ENCODE measurements at regions not wholly inside any gene's neighbourhood (a gene's known extent, or its start where the extent isn't known, plus 50 kb on each side); places are given as distances from the start of the nearest gene placed in this dataset.
A peak's percentile ranks its signal among the peaks of the same experiment; 100 is the strongest.
"Not testable (repeated sequence)": the region's sequence is repeated elsewhere in the genome, so short reads cannot be mapped to it uniquely, and the experiment has no call there.

DNA sequence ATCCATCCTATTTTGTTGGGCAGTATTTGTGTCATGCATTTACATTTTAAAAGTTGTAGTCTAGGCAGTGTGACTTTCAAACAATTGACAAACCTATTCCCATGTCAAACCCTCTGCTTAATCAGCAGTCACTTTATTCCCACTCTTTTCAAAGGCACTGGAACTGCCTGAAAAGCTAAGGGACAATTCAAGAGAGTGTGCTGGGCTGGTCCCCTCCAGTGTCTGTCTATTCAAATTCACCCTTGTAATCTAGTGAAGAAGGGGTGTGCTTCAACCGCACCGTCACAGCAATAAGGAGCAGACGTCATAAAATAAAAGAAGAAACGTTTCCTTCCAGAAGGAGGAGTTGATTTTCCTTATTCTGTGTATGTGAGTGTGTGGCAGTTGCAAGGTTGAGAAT is 197.0 kb upstream of the MAD2L1 start:
- Histone ChIP-seq H3K36me3 (ENCODE audit: control insufficient read depth, insufficient read depth, low read length) (no peaks in the 10 kb centered on the region), H3K4me3 (ENCODE audit: extremely low read depth, insufficient read depth, low read length, poor library complexity, severe bottlenecking) (no peak overlapping the region), H3K9me3 (ENCODE audit: control insufficient read depth, low read length) (no peaks in the 10 kb centered on the region), H3K4me1 (ENCODE audit: control insufficient read depth, insufficient read depth, low read length, poor library complexity, severe bottlenecking) (no peaks in the 10 kb centered on the region), H3K27ac (ENCODE audit: low read depth, low read length, severe bottlenecking) (no peak overlapping the region)
- 21 to 52% methylated on average over 2 to 3 of the region's 4 CpGs for WGBS, 2 experiments (ENCODE audit: insufficient coverage in 2 of 2)

DNA sequence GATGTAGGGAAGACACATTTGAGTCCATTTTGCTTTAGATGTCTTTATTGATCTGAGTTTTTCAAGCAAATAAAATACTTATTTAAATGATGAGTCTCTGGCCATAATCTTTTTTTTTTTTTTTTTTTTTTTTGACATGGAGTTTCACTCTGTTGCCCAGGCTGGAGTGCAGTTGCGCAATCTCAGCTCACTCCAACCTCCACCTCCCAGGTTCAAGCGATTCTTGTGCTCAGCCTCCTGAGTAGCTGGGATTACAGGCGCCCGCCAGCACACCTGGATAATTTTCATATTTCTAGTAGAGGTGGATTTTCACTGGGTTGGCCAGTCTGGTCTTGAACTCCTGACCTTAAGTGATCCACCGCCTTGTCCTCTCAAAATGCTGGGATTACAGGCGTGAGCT is 194.5 kb upstream of the MAD2L1 start:
- 87 to 100% methylated on average over 1 to 4 of the region's 6 CpGs for WGBS, 2 experiments (ENCODE audit: insufficient coverage in 2 of 2)
- Histone ChIP-seq H3K36me3 (ENCODE audit: control insufficient read depth, insufficient read depth, low read length) (no peaks in the 10 kb centered on the region), H3K4me3 (ENCODE audit: extremely low read depth, insufficient read depth, low read length, poor library complexity, severe bottlenecking) (no peak overlapping the region), H3K9me3 (ENCODE audit: control insufficient read depth, low read length) (no peaks in the 10 kb centered on the region), H3K4me1 (ENCODE audit: control insufficient read depth, insufficient read depth, low read length, poor library complexity, severe bottlenecking) (no peaks in the 10 kb centered on the region), H3K27ac (ENCODE audit: low read depth, low read length, severe bottlenecking) (no peak overlapping the region)

DNA sequence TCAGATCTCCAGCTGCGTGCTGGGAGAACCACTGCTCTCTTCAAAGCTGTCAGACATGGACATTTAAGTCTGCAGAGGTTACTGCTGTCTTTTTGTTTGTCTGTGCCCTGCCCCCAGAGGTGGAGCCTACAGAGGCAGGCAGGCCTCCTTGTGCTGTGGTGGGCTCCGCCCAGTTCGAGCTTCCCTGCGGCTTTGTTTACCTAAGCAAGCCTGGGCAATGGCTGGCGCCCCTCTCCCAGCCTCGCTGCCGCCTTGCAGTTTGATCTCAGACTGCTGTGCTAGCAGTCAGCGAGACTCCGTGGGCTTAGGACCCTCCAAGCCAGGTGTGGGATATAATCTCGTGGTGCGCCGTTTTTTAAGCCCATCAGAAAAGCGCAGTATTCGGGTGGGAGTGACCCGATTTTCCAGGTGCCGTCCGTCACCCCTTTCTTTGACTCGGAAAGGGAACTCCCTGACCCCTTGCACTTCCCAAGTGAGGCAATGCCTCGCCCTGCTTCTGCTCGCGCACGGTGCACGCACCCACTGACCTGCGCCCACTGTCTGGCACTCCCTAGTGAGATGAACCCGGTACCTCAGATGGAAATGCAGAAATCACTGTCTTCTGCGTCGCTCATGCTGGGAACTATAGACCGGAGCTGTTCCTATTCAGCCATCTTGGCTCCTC is 189.6 kb upstream of the MAD2L1 start:
- H3K9me3 ChIP-seq (ENCODE audit: control insufficient read depth, low read length); H3K36me3 ChIP-seq (ENCODE audit: control insufficient read depth, insufficient read depth, low read length); H3K4me1 ChIP-seq (ENCODE audit: control insufficient read depth, insufficient read depth, low read length, poor library complexity, severe bottlenecking); H3K27ac ChIP-seq (ENCODE audit: low read depth, low read length, severe bottlenecking): not testable (repeated sequence)
- peak overlapping the region; percentile 22 for H3K4me3 ChIP-seq (ENCODE audit: extremely low read depth, insufficient read depth, low read length, poor library complexity, severe bottlenecking)
- 17 to 22% methylated on average over 6 to 12 of the region's 28 CpGs for WGBS, 2 experiments (ENCODE audit: insufficient coverage in 2 of 2)

DNA sequence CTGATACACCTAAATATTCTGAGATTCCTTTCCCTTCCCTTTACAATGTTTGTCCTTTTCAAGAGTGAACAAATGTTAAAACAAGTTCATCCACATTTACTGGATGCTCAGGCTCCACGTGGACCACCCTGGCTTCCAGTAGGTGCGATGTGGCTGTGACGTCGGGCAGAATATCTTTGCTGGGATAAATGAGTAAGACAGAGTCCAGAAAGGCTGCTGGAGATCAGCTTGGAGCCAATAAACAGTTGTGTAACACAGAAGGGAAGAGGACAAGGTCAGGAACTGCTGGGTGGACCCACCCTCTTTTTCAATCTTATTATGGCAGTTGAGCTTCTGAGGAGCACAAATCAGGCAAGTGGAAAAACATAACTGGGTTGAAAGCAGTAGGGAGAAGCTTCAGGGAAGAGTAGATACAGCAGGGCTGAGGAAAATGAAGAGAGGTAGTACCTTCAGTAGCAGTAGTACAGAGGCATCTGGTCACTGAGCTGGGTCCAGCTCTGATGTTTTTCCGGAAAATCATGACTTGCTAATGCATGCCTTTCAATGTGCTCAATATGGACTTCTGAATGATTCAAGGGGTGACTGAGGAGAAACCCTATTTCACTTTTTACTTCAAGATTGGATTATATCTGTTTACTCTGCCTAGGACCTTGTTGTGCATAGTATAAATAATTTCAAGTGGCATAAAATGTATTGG is 171.8 kb upstream of the MAD2L1 start:
- Histone ChIP-seq H3K27ac (ENCODE audit: low read depth, low read length, severe bottlenecking) (no peak overlapping the region), H3K36me3 (ENCODE audit: control insufficient read depth, insufficient read depth, low read length) (no peaks in the 10 kb centered on the region), H3K9me3 (ENCODE audit: control insufficient read depth, low read length) (peaks cover 3% of the 10 kb centered on the region), H3K4me3 (ENCODE audit: extremely low read depth, insufficient read depth, low read length, poor library complexity, severe bottlenecking) (no peak overlapping the region), H3K4me1 (ENCODE audit: control insufficient read depth, insufficient read depth, low read length, poor library complexity, severe bottlenecking) (no peaks in the 10 kb centered on the region)
- 90% methylated on average over 5 of the region's 5 CpGs; no CpG with 5 or more reads in 1 of the 2 experiments for WGBS, 2 experiments (ENCODE audit: insufficient coverage in 2 of 2)

GRCh38 chr4:120236873-120237272 is 170.2 kb upstream of the MAD2L1 start:
- no peak overlapping the region for H3K27ac ChIP-seq (ENCODE audit: low read depth, low read length, severe bottlenecking)
- H3K9me3 ChIP-seq (ENCODE audit: control insufficient read depth, low read length) = peaks cover 9% of the 10 kb centered on the region
- no peaks in the 10 kb centered on the region for H3K4me1 ChIP-seq (ENCODE audit: control insufficient read depth, insufficient read depth, low read length, poor library complexity, severe bottlenecking)
- no peak overlapping the region for H3K4me3 ChIP-seq (ENCODE audit: extremely low read depth, insufficient read depth, low read length, poor library complexity, severe bottlenecking)
- 96% methylated on average over 3 of the region's 5 CpGs for WGBS, 2 experiments (ENCODE audit: insufficient coverage in 2 of 2)
- H3K36me3 ChIP-seq (ENCODE audit: control insufficient read depth, insufficient read depth, low read length) = no peaks in the 10 kb centered on the region

DNA sequence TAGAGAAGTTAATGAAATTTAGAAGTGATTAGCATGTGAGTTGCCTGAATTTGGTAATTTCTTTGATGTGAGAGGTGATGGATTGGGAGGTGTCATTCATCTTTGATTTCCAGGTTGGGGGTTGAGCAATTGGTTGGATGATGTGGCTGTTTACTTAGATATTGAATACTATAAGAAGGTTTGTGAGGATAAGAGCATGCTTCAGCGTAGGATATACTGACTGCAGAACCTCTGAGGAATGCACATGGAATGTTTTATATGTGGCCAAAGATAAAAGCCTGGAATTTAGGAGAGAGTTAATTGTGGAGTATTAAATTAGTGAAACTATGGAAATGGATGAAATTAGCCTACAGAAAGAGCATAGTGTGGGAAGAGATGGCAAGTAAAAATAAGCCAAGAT is 165.4 kb upstream of the MAD2L1 start:
- Histone ChIP-seq H3K9me3 (ENCODE audit: control insufficient read depth, low read length) (peaks cover 9% of the 10 kb centered on the region), H3K36me3 (ENCODE audit: control insufficient read depth, insufficient read depth, low read length) (no peaks in the 10 kb centered on the region), H3K27ac (ENCODE audit: low read depth, low read length, severe bottlenecking) (no peak overlapping the region), H3K4me3 (ENCODE audit: extremely low read depth, insufficient read depth, low read length, poor library complexity, severe bottlenecking) (no peak overlapping the region), H3K4me1 (ENCODE audit: control insufficient read depth, insufficient read depth, low read length, poor library complexity, severe bottlenecking) (peaks cover 5% of the 10 kb centered on the region)
- WGBS, 2 experiments (ENCODE audit: insufficient coverage in 2 of 2) = 60 to 73% methylated on average over 1 of the region's 1 CpG

GRCh38 chr4:120228086-120228485 is 161.4 kb upstream of the MAD2L1 start:
- peaks cover 2% of the 10 kb centered on the region for H3K9me3 ChIP-seq (ENCODE audit: control insufficient read depth, low read length)
- no peak overlapping the region for H3K27ac ChIP-seq (ENCODE audit: low read depth, low read length, severe bottlenecking)
- 100% methylated on average over 1 of the region's 1 CpG; no CpG with 5 or more reads in 1 of the 2 experiments for WGBS, 2 experiments (ENCODE audit: insufficient coverage in 2 of 2)
- H3K4me3 ChIP-seq (ENCODE audit: extremely low read depth, insufficient read depth, low read length, poor library complexity, severe bottlenecking) = no peak overlapping the region
- H3K36me3 ChIP-seq (ENCODE audit: control insufficient read depth, insufficient read depth, low read length) = no peaks in the 10 kb centered on the region
- H3K4me1 ChIP-seq (ENCODE audit: control insufficient read depth, insufficient read depth, low read length, poor library complexity, severe bottlenecking) = peaks cover 5% of the 10 kb centered on the region

GRCh38 chr4:120227554-120227953 is 160.9 kb upstream of the MAD2L1 start:
- Histone ChIP-seq H3K4me1 (ENCODE audit: control insufficient read depth, insufficient read depth, low read length, poor library complexity, severe bottlenecking) (peaks cover 5% of the 10 kb centered on the region), H3K27ac (ENCODE audit: low read depth, low read length, severe bottlenecking) (no peak overlapping the region), H3K36me3 (ENCODE audit: control insufficient read depth, insufficient read depth, low read length) (no peaks in the 10 kb centered on the region), H3K4me3 (ENCODE audit: extremely low read depth, insufficient read depth, low read length, poor library complexity, severe bottlenecking) (no peak overlapping the region), H3K9me3 (ENCODE audit: control insufficient read depth, low read length) (no peaks in the 10 kb centered on the region)
- no CpG with 5 or more reads among the region's 1 CpG for WGBS, 2 experiments (ENCODE audit: insufficient coverage in 2 of 2)

- WGBS, 2 experiments (ENCODE audit: insufficient coverage in 2 of 2) = 83% methylated on average over 1 of the region's 2 CpGs; no CpG with 5 or more reads in 1 of the 2 experiments
- Histone ChIP-seq H3K36me3 (ENCODE audit: control insufficient read depth, insufficient read depth, low read length) (no peaks in the 10 kb centered on the region), H3K4me3 (ENCODE audit: extremely low read depth, insufficient read depth, low read length, poor library complexity, severe bottlenecking) (no peak overlapping the region), H3K9me3 (ENCODE audit: control insufficient read depth, low read length) (no peaks in the 10 kb centered on the region), H3K4me1 (ENCODE audit: control insufficient read depth, insufficient read depth, low read length, poor library complexity, severe bottlenecking) (peaks cover 5% of the 10 kb centered on the region), H3K27ac (ENCODE audit: low read depth, low read length, severe bottlenecking) (no peak overlapping the region)
Observed at GRCh38 chr4:120225527-120225926, 158.9 kb upstream of the MAD2L1 start.

DNA sequence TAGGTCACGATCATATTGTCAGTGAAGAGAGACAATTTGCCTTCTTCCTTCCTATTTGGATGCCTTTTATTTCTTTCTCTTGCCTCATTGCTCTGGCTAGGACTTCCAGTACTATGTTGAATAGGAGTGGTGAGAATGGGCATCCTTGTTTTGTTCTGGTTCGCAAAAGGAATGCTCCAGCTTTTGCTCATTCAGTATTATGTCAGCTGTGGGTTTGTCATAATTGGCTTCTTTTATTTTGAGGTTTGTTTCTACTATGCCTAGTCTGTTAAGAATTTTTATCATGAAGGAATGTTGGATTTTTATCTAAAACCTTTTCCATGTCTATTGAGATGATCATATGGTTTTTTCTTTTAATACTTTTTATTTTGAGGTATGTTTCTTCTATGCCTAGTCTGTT is 152.3 kb upstream of the MAD2L1 start:
- Histone ChIP-seq H3K4me1 (ENCODE audit: control insufficient read depth, insufficient read depth, low read length, poor library complexity, severe bottlenecking) (no peaks in the 10 kb centered on the region), H3K4me3 (ENCODE audit: extremely low read depth, insufficient read depth, low read length, poor library complexity, severe bottlenecking) (no peak overlapping the region), H3K27ac (ENCODE audit: low read depth, low read length, severe bottlenecking) (no peak overlapping the region), H3K36me3 (ENCODE audit: control insufficient read depth, insufficient read depth, low read length) (no peaks in the 10 kb centered on the region), H3K9me3 (ENCODE audit: control insufficient read depth, low read length) (no peaks in the 10 kb centered on the region)
- WGBS, 2 experiments (ENCODE audit: insufficient coverage in 2 of 2) = no CpG with 5 or more reads among the region's 2 CpGs

DNA sequence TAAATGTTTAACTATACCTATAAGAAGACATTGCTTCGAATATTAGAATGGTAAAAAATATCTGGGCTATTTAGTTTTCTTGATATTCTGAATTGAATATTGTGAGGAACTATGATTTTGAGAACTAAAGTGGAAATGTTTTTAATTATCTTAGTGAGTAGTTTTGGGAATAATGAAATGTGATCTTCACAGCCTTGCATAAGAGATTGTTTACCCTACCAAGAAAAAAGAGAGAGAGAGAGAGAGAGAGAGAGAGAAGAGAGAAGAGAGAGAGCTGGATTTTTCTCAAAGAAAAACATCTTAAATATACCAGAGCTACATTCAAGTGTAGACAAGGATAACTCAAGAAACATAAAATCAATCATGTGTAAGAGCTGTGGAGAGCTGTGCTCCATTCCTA is 148.7 kb upstream of the MAD2L1 start:
- no peaks in the 10 kb centered on the region for H3K36me3 ChIP-seq (ENCODE audit: control insufficient read depth, insufficient read depth, low read length)
- no peaks in the 10 kb centered on the region for H3K4me1 ChIP-seq (ENCODE audit: control insufficient read depth, insufficient read depth, low read length, poor library complexity, severe bottlenecking)
- H3K9me3 ChIP-seq (ENCODE audit: control insufficient read depth, low read length) = no peaks in the 10 kb centered on the region
- no CpG with 5 or more reads among the region's 1 CpG for WGBS, 2 experiments (ENCODE audit: insufficient coverage in 2 of 2)
- H3K27ac ChIP-seq (ENCODE audit: low read depth, low read length, severe bottlenecking) = no peak overlapping the region
- H3K4me3 ChIP-seq (ENCODE audit: extremely low read depth, insufficient read depth, low read length, poor library complexity, severe bottlenecking) = no peak overlapping the region

Measured in mesodermal cell (in vitro differentiated cells).